Body of pancreas (tissue), 4 donors: ENCODE measurements at regions not wholly inside any gene's neighbourhood (a gene's known extent, or its start where the extent isn't known, plus 50 kb on each side); places are given as distances from the start of the nearest gene placed in this dataset.

Experiments used
- ATAC-seq: fragments of 150-250 bp; one replicate; pipeline ENCODE4 v1.9.1; 2016
- DNase-seq, 4 donors: peaks; one replicate each; pipeline ENCODE4 v3.0.0-alpha.2; 2019
- H3K27ac ChIP-seq, 4 donors: fragments of 200-600 bp; sonication (generic); 1 replicate in 3 of 4; 2 replicates in 1 of 4; pipeline versions ENCODE4 v1.5.1 to v1.6.1; 2016 to 2019; ENCODE audit warnings: mild to moderate bottlenecking in 1 of 4, mixed read lengths in 1 of 4, moderate library complexity in 1 of 4
- H3K27me3 ChIP-seq, 2 donors: fragments of 200-600 bp; sonication (generic); one replicate each; pipeline ENCODE4 v1.6.0; 2016; ENCODE audit warnings: mild to moderate bottlenecking in 1 of 2
- H3K36me3 ChIP-seq, 2 donors: fragments of 200-600 bp; sonication (generic); replicated peaks in 1 of 2; 2 replicates each; pipeline ENCODE4 v1.5.1; 2016; ENCODE audit warnings: low read depth in 2 of 2; ENCODE audit not compliant: insufficient read depth in 1 of 2
- H3K4me1 ChIP-seq: fragments of 200-600 bp; sonication (generic); one replicate; pipeline ENCODE4 v1.6.0; 2016
- H3K4me3 ChIP-seq, 2 donors: fragments of 200-600 bp; sonication (generic); 1 replicate in 1 of 2; 2 replicates in 1 of 2; pipeline ENCODE4 v1.5.1; 2016 to 2019
- H3K9me3 ChIP-seq, 3 donors: fragments of 200-600 bp; sonication (generic); 1 replicate in 2 of 3; 2 replicates in 1 of 3; pipeline ENCODE4 v1.5.1; 2016
- CTCF ChIP-seq, 7 experiments: fragments of 450-650 bp in 4 of 7; fragments of 200-600 bp in 3 of 7; sonication (generic) in 3 of 7; IDR thresholded peaks; one replicate each; pipeline ENCODE4 v1.5.1; 2016 to 2019; ENCODE audit warnings: antibody characterized with exemption in 7 of 7
- POLR2A ChIP-seq, 3 donors: fragments of 450-650 bp; IDR thresholded peaks; one replicate each; pipeline ENCODE4 v1.6.1; 2016; ENCODE audit warnings: antibody characterized with exemption in 3 of 3, mild to moderate bottlenecking in 2 of 3
- WGBS, 2 donors: methylation state at CpG; one replicate each; pipeline ENCODE4 v1.1.5; 2017; 5-methylcytosine and 5-hydroxymethylcytosine counted together
- intact Hi-C: fragments of 100-400 bp; cut with DNase I; formaldehyde crosslinking; loops from one replicate; pipeline ENCODE4 v1.15.1; 2023

GRCh38 chr2:7934476-7934875 is 747.4 kb upstream of the ID2 start:
- DNase-seq (no peak), ATAC-seq (no peak)
- H3K9me3 ChIP-seq = no peaks in the 10 kb centered on the region
- no peaks in the 10 kb centered on the region for H3K4me1 ChIP-seq
- intact Hi-C loops = no loop called here
- TF ChIP-seq POLR2A (IDR thresholded peaks at IDR 0.05) (no peak), CTCF (IDR thresholded peaks at IDR 0.05) (no peak)
- no peak overlapping the region for H3K27ac ChIP-seq
- H3K4me3 ChIP-seq = no peak overlapping the region
- H3K27me3 ChIP-seq = no peaks in the 10 kb centered on the region
- WGBS, 2 donors = 92 to 94% methylated on average over 4 of the region's 4 CpGs
- no peaks in the 10 kb centered on the region for H3K36me3 ChIP-seq

GRCh38 chr2:7937082-7937481 is 744.8 kb upstream of the ID2 start:
- no peaks in the 10 kb centered on the region for H3K4me1 ChIP-seq
- TF ChIP-seq POLR2A (IDR thresholded peaks at IDR 0.05) = no peak
- TF ChIP-seq CTCF (IDR thresholded peaks at IDR 0.05) = no peak
- no peaks in the 10 kb centered on the region for H3K36me3 ChIP-seq
- no peaks in the 10 kb centered on the region for H3K9me3 ChIP-seq
- no peaks in the 10 kb centered on the region for H3K27me3 ChIP-seq
- ATAC-seq (no peak), DNase-seq (no peak)
- intact Hi-C loops = no loop called here
- 93 to 96% methylated on average over 1 of the region's 1 CpG for WGBS, 2 donors
- no peak overlapping the region for H3K4me3 ChIP-seq
- H3K27ac ChIP-seq = no peak overlapping the region

GRCh38 chr2:7940723-7941122 is 741.1 kb upstream of the ID2 start:
- H3K27me3 ChIP-seq = no peaks in the 10 kb centered on the region
- H3K4me1 ChIP-seq = no peaks in the 10 kb centered on the region
- no peak overlapping the region for H3K4me3 ChIP-seq
- no peaks in the 10 kb centered on the region for H3K36me3 ChIP-seq
- H3K27ac ChIP-seq = no peak overlapping the region
- WGBS, 2 donors = 90% methylated on average over 3 of the region's 3 CpGs
- no peaks in the 10 kb centered on the region for H3K9me3 ChIP-seq
- no peak for DNase-seq
- intact Hi-C loops = no loop called here
- TF ChIP-seq CTCF (IDR thresholded peaks at IDR 0.05) (no peak), POLR2A (IDR thresholded peaks at IDR 0.05) (no peak)
- no peak for ATAC-seq

- Histone ChIP-seq H3K27me3 (no peaks in the 10 kb centered on the region), H3K4me3 (no peak overlapping the region), H3K4me1 (no peaks in the 10 kb centered on the region), H3K36me3 (no peaks in the 10 kb centered on the region), H3K9me3 (no peaks in the 10 kb centered on the region), H3K27ac (no peak overlapping the region)
- ATAC-seq (no peak), DNase-seq (no peak)
- intact Hi-C loops = no loop called here
- no peak for TF ChIP-seq CTCF (IDR thresholded peaks at IDR 0.05)
- no peak for TF ChIP-seq POLR2A (IDR thresholded peaks at IDR 0.05)
- 71 to 72% methylated on average over 8 of the region's 8 CpGs for WGBS, 2 donors
Measured at GRCh38 chr2:7943446-7943845, 738.4 kb upstream of the ID2 start.

GRCh38 chr2:7945026-7945425 is 736.8 kb upstream of the ID2 start:
- 94 to 100% methylated on average over 1 of the region's 1 CpG for WGBS, 2 donors
- intact Hi-C loops = no loop called here
- no peaks in the 10 kb centered on the region for H3K36me3 ChIP-seq
- no peak for ATAC-seq
- no peaks in the 10 kb centered on the region for H3K27me3 ChIP-seq
- no peaks in the 10 kb centered on the region for H3K9me3 ChIP-seq
- TF ChIP-seq CTCF (IDR thresholded peaks at IDR 0.05) = no peak
- no peak for TF ChIP-seq POLR2A (IDR thresholded peaks at IDR 0.05)
- DNase-seq = no peak
- H3K4me1 ChIP-seq = no peaks in the 10 kb centered on the region
- no peak overlapping the region for H3K27ac ChIP-seq
- H3K4me3 ChIP-seq = no peak overlapping the region
